HAP-1 (cell line): ENCODE measurements at regions not wholly inside any gene's neighbourhood (a gene's known extent, or its start where the extent isn't known, plus 50 kb on each side); places are given as distances from the start of the nearest gene placed in this dataset.

Source experiments
- DNase-seq, 2 experiments: peaks; one replicate each; pipeline ENCODE4 v3.0.0-alpha.2; 2016 to 2020; ENCODE audit warnings: low spot score in 2 of 2
- H3K27me3 ChIP-seq: fragments of 250-450 bp; sonication (Bioruptor Pico); 2 replicates; pipeline ENCODE4 v1.5.1; 2020; ENCODE audit warnings: low read depth, mild to moderate bottlenecking, moderate library complexity
- H3K36me3 ChIP-seq: fragments of 250-450 bp; sonication (Bioruptor Pico); replicated peaks from 2 replicates; pipeline ENCODE4 v1.5.1; 2020; ENCODE audit warnings: mild to moderate bottlenecking
- H3K4me1 ChIP-seq: fragments of 250-450 bp; sonication (Bioruptor Pico); 2 replicates; pipeline ENCODE4 v1.5.1; 2020; ENCODE audit warnings: mild to moderate bottlenecking
- H3K4me3 ChIP-seq: fragments of 250-450 bp; sonication (Bioruptor Pico); 2 replicates; pipeline ENCODE4 v1.5.1; 2020; ENCODE audit warnings: mild to moderate bottlenecking, moderate library complexity
- H3K9me3 ChIP-seq: fragments of 250-450 bp; sonication (Bioruptor Pico); 2 replicates; pipeline ENCODE4 v1.5.1; 2020; ENCODE audit warnings: mild to moderate bottlenecking, moderate library complexity
- in situ Hi-C: fragments of 300-500 bp; cut with MboI; formaldehyde crosslinking; loops from 3 replicates; pipeline ENCODE4 v1.14.3; 2020; ENCODE audit warnings: low sequenced_read_pairs, inconsistent platforms, mixed read lengths

GRCh38 chr3:22899441-22899840, 303.7 kb upstream of the UBE2E2 start:
- in situ Hi-C loops, result no loop called here
- DNase-seq, result no peak
- no peaks in the 10 kb centered on the region for H3K4me1 ChIP-seq
- no peaks in the 10 kb centered on the region for H3K9me3 ChIP-seq
- H3K4me3 ChIP-seq, result no peak overlapping the region
- no peaks in the 10 kb centered on the region for H3K27me3 ChIP-seq
- H3K36me3 ChIP-seq, result no peaks in the 10 kb centered on the region

DNA sequence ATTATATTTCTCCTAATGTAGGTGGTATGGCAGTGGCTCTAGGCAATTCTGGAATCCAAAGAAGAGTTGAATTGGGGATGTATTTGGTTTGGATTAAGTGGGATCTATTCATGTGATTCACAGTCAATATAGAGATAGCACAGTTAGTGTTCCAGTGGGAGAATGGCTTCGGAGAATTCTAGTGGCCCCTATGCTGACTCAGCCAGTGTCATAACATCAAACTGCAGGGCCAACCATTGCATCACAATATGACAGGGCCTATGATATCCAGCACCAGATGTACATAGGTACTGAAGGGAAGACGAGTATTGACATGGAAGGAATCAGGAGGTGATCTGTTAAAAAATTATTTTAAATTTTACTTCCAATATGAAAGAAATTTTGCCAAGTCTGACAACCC, 302.8 kb upstream of the UBE2E2 start:
- no peaks in the 10 kb centered on the region for H3K27me3 ChIP-seq
- no peak for DNase-seq
- in situ Hi-C loops, result no loop called here
- H3K9me3 ChIP-seq, result no peaks in the 10 kb centered on the region
- H3K36me3 ChIP-seq, result no peaks in the 10 kb centered on the region
- no peak overlapping the region for H3K4me3 ChIP-seq
- H3K4me1 ChIP-seq, result no peaks in the 10 kb centered on the region

DNA sequence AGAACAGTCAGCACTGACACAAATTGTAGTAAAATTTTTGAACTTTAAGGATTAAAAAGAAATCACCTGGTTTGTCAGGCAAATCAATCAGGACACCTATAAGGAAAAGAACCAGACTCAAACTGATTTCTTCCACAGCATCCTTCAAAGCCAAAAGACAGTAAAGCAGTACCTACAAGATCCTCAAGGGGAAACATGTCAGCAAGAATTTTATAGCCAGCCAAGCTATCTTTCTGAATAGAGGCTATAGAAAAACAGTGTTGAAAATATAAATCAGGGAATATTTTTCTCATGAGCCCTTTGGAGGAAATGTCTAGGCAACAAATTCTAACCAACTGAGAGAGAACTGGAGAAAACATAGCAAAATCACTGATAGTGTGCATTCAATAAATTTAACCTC, 301.4 kb upstream of the UBE2E2 start:
- in situ Hi-C loops, result no loop called here
- no peaks in the 10 kb centered on the region for H3K4me1 ChIP-seq
- no peaks in the 10 kb centered on the region for H3K36me3 ChIP-seq
- DNase-seq, result no peak
- no peak overlapping the region for H3K4me3 ChIP-seq
- no peaks in the 10 kb centered on the region for H3K27me3 ChIP-seq
- no peaks in the 10 kb centered on the region for H3K9me3 ChIP-seq

GRCh38 chr3:22907161-22907780, 295.9 kb upstream of the UBE2E2 start:
- H3K27me3 ChIP-seq, result no peaks in the 10 kb centered on the region
- no peak overlapping the region for H3K4me3 ChIP-seq
- H3K9me3 ChIP-seq, result no peaks in the 10 kb centered on the region
- in situ Hi-C loops, result no loop called here
- no peaks in the 10 kb centered on the region for H3K4me1 ChIP-seq
- DNase-seq, result no peak
- no peaks in the 10 kb centered on the region for H3K36me3 ChIP-seq

DNA sequence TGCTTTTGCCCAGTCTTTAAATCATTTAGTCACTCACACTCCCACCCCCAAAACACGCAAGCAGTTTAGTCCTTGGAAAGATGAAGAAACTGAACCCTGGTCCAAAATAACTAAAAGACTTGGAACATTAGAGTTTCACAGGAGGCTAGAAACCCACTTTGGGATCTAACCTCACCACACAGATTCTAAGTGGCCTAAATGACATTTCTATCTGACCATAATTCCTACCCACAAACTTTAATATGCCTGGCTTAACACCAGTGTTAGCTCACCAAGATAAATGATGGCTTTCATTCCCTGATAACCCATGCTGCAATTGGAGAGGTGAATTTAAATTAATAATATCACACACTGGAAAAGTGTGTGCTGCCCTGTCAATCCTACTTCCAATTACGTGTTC, 295.3 kb upstream of the UBE2E2 start:
- Histone ChIP-seq H3K9me3 (no peaks in the 10 kb centered on the region), H3K4me1 (no peaks in the 10 kb centered on the region), H3K36me3 (no peaks in the 10 kb centered on the region), H3K27me3 (no peaks in the 10 kb centered on the region), H3K4me3 (no peak overlapping the region)
- no peak for DNase-seq
- in situ Hi-C loops, result no loop called here

GRCh38 chr3:22908989-22909507, 294.1 kb upstream of the UBE2E2 start:
- H3K9me3 ChIP-seq, result no peaks in the 10 kb centered on the region
- no peaks in the 10 kb centered on the region for H3K27me3 ChIP-seq
- in situ Hi-C loops, result no loop called here
- no peaks in the 10 kb centered on the region for H3K4me1 ChIP-seq
- no peak overlapping the region for H3K4me3 ChIP-seq
- no peak for DNase-seq
- H3K36me3 ChIP-seq, result no peaks in the 10 kb centered on the region

DNA sequence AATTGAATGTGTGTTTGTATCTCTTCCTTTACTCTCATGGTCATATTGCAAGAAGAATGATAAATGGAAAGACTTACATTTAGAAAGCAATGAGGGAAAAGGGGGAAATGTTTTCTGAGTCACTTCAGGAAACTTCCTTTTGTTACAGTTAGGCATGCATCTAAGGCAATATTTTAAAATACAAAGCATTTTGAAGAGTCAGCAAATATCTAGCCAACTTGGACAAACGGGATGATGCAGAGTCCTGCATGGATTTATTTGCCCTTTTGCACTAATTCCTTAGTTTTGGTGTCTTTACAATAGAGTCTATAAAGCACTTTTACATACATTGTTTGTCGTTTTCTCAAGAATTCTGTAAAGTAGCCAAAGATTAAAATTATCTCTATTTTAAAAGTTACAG, 286.2 kb upstream of the UBE2E2 start:
- Histone ChIP-seq H3K36me3 (no peaks in the 10 kb centered on the region), H3K4me3 (no peak overlapping the region), H3K9me3 (no peaks in the 10 kb centered on the region), H3K27me3 (0 out of 2 replicates have a peak, but pooled peaks cover 4% of the 10 kb centered on the region), H3K4me1 (no peaks in the 10 kb centered on the region)
- in situ Hi-C loops, result no loop called here
- DNase-seq, result no peak

DNA sequence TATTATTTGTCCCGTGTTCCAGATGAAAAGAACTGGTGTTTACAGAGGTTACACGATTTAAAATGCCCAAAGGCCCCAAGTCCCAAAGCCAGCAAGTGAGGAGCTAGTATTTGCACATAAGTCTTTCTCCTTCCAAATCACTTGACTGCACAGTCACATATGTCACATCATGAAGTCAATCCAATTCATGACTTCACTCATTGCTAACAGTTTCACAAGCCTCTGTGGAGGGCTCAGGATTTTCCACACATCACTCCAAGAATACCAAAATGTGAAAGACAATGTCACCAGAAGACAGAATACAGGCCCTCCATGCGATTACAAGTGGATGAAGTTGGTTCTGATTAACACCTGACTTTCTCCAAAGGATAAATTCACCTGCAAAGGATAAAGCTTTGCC, 283.1 kb upstream of the UBE2E2 start:
- Histone ChIP-seq H3K9me3 (no peaks in the 10 kb centered on the region), H3K36me3 (no peaks in the 10 kb centered on the region), H3K4me1 (no peaks in the 10 kb centered on the region), H3K4me3 (no peak overlapping the region), H3K27me3 (0 out of 2 replicates have a peak, but pooled peaks cover 4% of the 10 kb centered on the region)
- in situ Hi-C loops, result no loop called here
- DNase-seq, result no peak

- DNase-seq, result no peak
- 0 out of 2 replicates have a peak, but pooled peaks cover 2% of the 10 kb centered on the region for H3K27me3 ChIP-seq
- in situ Hi-C loops, result no loop called here
Measured at GRCh38 chr3:22922317-22922716, 280.8 kb upstream of the UBE2E2 start.

DNA sequence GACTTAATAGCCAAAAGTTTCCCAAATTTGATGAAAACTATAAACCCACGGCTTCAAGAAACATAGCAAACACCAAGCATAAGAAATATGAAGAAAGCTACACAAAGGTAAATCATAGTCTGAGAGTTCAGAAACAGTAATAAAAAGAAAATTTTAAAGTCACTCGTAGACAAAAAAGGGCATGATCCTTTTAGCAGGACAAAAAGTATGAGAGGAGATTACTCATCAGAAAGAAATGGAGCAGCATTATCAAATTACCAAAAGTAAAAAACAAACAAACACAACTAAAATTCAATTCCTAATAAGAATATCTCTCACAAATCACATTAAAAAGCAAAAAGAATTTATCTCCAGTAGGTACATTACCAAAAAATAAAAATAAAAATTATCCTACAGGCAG, 279.4 kb upstream of the UBE2E2 start:
- 0 out of 2 replicates have a peak, but pooled peaks cover 2% of the 10 kb centered on the region for H3K27me3 ChIP-seq
- in situ Hi-C loops, result no loop called here

More at GRCh38 chr3:22922317-22922716, 280.8 kb upstream of the UBE2E2 start:
- no peaks in the 10 kb centered on the region for H3K9me3 ChIP-seq
- no peaks in the 10 kb centered on the region for H3K36me3 ChIP-seq
- no peak overlapping the region for H3K4me3 ChIP-seq
- no peaks in the 10 kb centered on the region for H3K4me1 ChIP-seq

GRCh38 chr3:22928216-22929110, 274.7 kb upstream of the UBE2E2 start:
- Histone ChIP-seq H3K9me3 (no peaks in the 10 kb centered on the region; the same call in 1 of the 2 replicates), H3K4me1 (no peaks in the 10 kb centered on the region), H3K27me3 (0 out of 2 replicates have a peak, but pooled peaks cover 2% of the 10 kb centered on the region), H3K36me3 (no peaks in the 10 kb centered on the region), H3K4me3 (no peak overlapping the region)
- no peak for DNase-seq
- in situ Hi-C loops, result no loop called here

More for the DNA sequence above, 279.4 kb upstream of the UBE2E2 start:
- no peak overlapping the region for H3K4me3 ChIP-seq
- H3K9me3 ChIP-seq, result no peaks in the 10 kb centered on the region
- H3K36me3 ChIP-seq, result no peaks in the 10 kb centered on the region
- no peak for DNase-seq
- no peaks in the 10 kb centered on the region for H3K4me1 ChIP-seq

DNA sequence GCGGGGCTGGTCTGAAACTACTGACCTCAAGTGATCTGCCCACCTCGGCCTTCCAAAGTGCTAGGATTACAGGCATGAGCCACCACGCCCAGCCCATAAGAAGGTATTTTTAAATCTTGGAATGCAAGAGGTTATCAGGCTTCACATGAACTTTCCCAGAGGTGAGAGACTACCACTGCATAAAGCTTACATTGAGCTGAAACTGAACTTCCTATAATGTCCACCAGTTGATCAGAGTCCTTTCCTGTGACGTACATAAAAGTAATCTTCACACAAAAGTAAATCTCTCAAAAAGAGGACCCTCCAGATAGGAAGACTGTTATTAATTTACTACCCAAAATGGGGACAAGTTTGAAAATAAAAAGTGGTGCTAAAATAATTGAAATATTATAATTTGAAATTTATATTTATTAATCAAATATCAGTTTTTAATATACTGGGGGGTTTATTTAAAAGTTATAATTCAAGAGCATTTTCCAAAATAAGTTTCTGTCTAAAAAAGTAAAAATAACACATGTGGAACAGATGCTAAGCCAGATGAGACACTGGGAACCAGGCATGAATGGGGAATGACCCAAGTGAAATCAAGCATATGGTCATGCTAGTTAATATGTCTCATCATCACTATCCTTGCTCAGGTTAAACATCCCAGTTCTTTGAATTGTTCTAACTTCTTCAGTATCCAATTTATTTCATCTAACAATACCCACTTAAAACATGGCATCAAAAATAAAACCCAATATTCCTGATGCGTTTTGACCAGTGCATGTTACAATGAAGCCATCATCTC, 269.9 kb upstream of the UBE2E2 start:
- Histone ChIP-seq H3K9me3 (no peaks in the 10 kb centered on the region; the same call in 1 of the 2 replicates), H3K4me3 (no peak overlapping the region), H3K4me1 (no peaks in the 10 kb centered on the region), H3K36me3 (no peaks in the 10 kb centered on the region), H3K27me3 (no peaks in the 10 kb centered on the region; the same call in 1 of the 2 replicates)
- in situ Hi-C loops, result no loop called here
- DNase-seq, result no peak

- in situ Hi-C loops, result no loop called here
- H3K9me3 ChIP-seq, result no peaks in the 10 kb centered on the region; the same call in 1 of the 2 replicates
Measured at GRCh38 chr3:22933841-22934116, 269.3 kb upstream of the UBE2E2 start.

More at GRCh38 chr3:22933841-22934116, 269.3 kb upstream of the UBE2E2 start:
- H3K36me3 ChIP-seq, result no peaks in the 10 kb centered on the region
- H3K27me3 ChIP-seq, result no peaks in the 10 kb centered on the region; the same call in 1 of the 2 replicates
- no peak overlapping the region for H3K4me3 ChIP-seq
- no peaks in the 10 kb centered on the region for H3K4me1 ChIP-seq
- no peak for DNase-seq
